GM18505 (cell line): ENCODE measurements at regions not wholly inside any gene's neighbourhood (a gene's known extent, or its start where the extent isn't known, plus 50 kb on each side); places are given as distances from the start of the nearest gene placed in this dataset.

Source experiments
- ATAC-seq: cut with Tn5 transposase; IDR thresholded peaks from one replicate; pipeline ENCODE4 v1.9.1; 2021; ENCODE audit not compliant: unreplicated experiment
- POLR2A ChIP-seq: IDR thresholded peaks from 4 replicates; pipeline ENCODE4 v1.6.1; 2011; ENCODE audit warnings: borderline replicate concordance; ENCODE audit not compliant: insufficient read depth, insufficient read length; ENCODE audit errors: extremely low read depth

- TF ChIP-seq POLR2A = no peak
- ATAC-seq = no peak
Observed at GRCh38 chr2:7324706-7325105, 407.5 kb downstream of the RNF144A start.

- ATAC-seq = no peak
- TF ChIP-seq POLR2A = no peak
Observed at GRCh38 chr2:7325186-7325585, 408.0 kb downstream of the RNF144A start.

GRCh38 chr2:7329465-7329864 lies 412.3 kb downstream of the RNF144A start:
- no peak for ATAC-seq
- no peak for TF ChIP-seq POLR2A

GRCh38 chr2:7333189-7333765 lies 416.1 kb downstream of the RNF144A start:
- TF ChIP-seq POLR2A = no peak
- no peak for ATAC-seq

GRCh38 chr2:7333960-7334493 lies 416.8 kb downstream of the RNF144A start:
- TF ChIP-seq POLR2A = no peak
- ATAC-seq = no peak

GRCh38 chr2:7338961-7339360 lies 421.7 kb downstream of the RNF144A start:
- no peak for ATAC-seq
- no peak for TF ChIP-seq POLR2A

GRCh38 chr2:7346336-7346735 lies 429.1 kb downstream of the RNF144A start:
- ATAC-seq = no peak

GRCh38 chr2:7348761-7349160 lies 431.5 kb downstream of the RNF144A start:
- peak; percentile 92 for ATAC-seq
- no peak for TF ChIP-seq POLR2A

More at GRCh38 chr2:7346336-7346735, 429.1 kb downstream of the RNF144A start:
- TF ChIP-seq POLR2A = no peak

- no peak for TF ChIP-seq POLR2A
- ATAC-seq = no peak
Observed at GRCh38 chr2:7352191-7352590, 435.0 kb downstream of the RNF144A start.

- no peak for ATAC-seq
Observed at GRCh38 chr2:7353571-7353970, 436.4 kb downstream of the RNF144A start.

GRCh38 chr2:7355781-7356180 lies 438.6 kb downstream of the RNF144A start:
- no peak for TF ChIP-seq POLR2A
- no peak for ATAC-seq

More at GRCh38 chr2:7353571-7353970, 436.4 kb downstream of the RNF144A start:
- TF ChIP-seq POLR2A = no peak

GRCh38 chr2:7356909-7357584 lies 439.8 kb downstream of the RNF144A start:
- no peak for ATAC-seq
- no peak for TF ChIP-seq POLR2A

GRCh38 chr2:7357993-7358392 lies 440.8 kb downstream of the RNF144A start:
- TF ChIP-seq POLR2A = no peak
- no peak for ATAC-seq

GRCh38 chr2:7358865-7359447 lies 441.7 kb downstream of the RNF144A start:
- TF ChIP-seq POLR2A = no peak
- ATAC-seq = no peak
